SK-N-SH (cell line): ENCODE measurements at regions not wholly inside any gene's neighbourhood (a gene's known extent, or its start where the extent isn't known, plus 50 kb on each side); places are given as distances from the start of the nearest gene placed in this dataset.

ENCODE experiments used
- CTCF ChIA-PET: fragments of 300-600, 350-600 bp; formaldehyde crosslinking; extraction: SDS; loops from one replicate; lab custom pipeline; 2021; lab: Yijun Ruan, JAX
- POLR2A ChIA-PET: fragments of 350-600 bp; sonication (Branson Sonifier 250); formaldehyde crosslinking; extraction: SDS; loops from one replicate; lab custom pipeline; 2020; ENCODE audit warnings: antibody characterized with exemption, inconsistent platforms; lab: Yijun Ruan, JAX
- DNase-seq: peaks from one replicate; pipeline ENCODE4 v3.0.0; 2012
- H2AFZ ChIP-seq: fragments of 200-600 bp; sonication (generic); 2 replicates; pipeline ENCODE4 v1.8.1; 2016; ENCODE audit warnings: antibody characterized with exemption, mild to moderate bottlenecking, low read depth
- H3F3A ChIP-seq: fragments of 200-600 bp; sonication (generic); replicated peaks from 2 replicates; pipeline ENCODE3; 2016; ENCODE audit warnings: antibody characterized with exemption, mild to moderate bottlenecking; ENCODE audit not compliant: insufficient read depth
- H3K27ac ChIP-seq, 2 experiments: fragments of 200-500 bp in 1 of 2; fragments of 200-600 bp in 1 of 2; sonication (Bioruptor generic) in 1 of 2; sonication (generic), shearing (Covaris generic) in 1 of 2; 2 replicates each; pipeline versions ENCODE4 v1.5.1 to v1.6.1; 2014 to 2016; ENCODE audit warnings: low read depth in 2 of 2, inconsistent platforms in 1 of 2, low read length in 1 of 2, mild to moderate bottlenecking in 1 of 2, mixed read lengths in 1 of 2
- H3K27me3 ChIP-seq: fragments of 200-600 bp; sonication (generic), shearing (Covaris generic); 2 replicates; pipeline ENCODE4 v1.6.1; 2016; ENCODE audit warnings: mixed run types; ENCODE audit not compliant: insufficient read depth
- H3K36me3 ChIP-seq, 2 experiments: fragments of 200-500 bp in 1 of 2; fragments of 200-600 bp in 1 of 2; sonication (Bioruptor generic) in 1 of 2; sonication (generic) in 1 of 2; replicated peaks in 1 of 2; 2 replicates each; pipeline versions ENCODE3 to v1.5.1; 2014 to 2016; ENCODE audit warnings: low read length in 1 of 2, mild to moderate bottlenecking in 1 of 2; ENCODE audit not compliant: insufficient read depth in 2 of 2, control insufficient read depth in 1 of 2
- H3K4me1 ChIP-seq, 2 experiments: fragments of 200-500 bp in 1 of 2; fragments of 200-600 bp in 1 of 2; sonication (Bioruptor generic) in 1 of 2; sonication (generic), shearing (Covaris generic) in 1 of 2; 2 replicates each; pipeline versions ENCODE4 v1.5.1 to v1.6.1; 2014 to 2016; ENCODE audit warnings: low read depth in 1 of 2, low read length in 1 of 2, mixed run types in 1 of 2; ENCODE audit not compliant: insufficient read depth in 2 of 2, control insufficient read depth in 1 of 2
- H3K4me2 ChIP-seq: fragments of 200-600 bp; sonication (generic), shearing (Covaris generic); 2 replicates; pipeline ENCODE4 v1.6.1; 2017; ENCODE audit warnings: mixed run types
- H3K4me3 ChIP-seq, 2 experiments: fragments of 200-500 bp in 1 of 2; fragments of 200-600 bp in 1 of 2; sonication (Bioruptor generic) in 1 of 2; sonication (generic), shearing (Covaris generic) in 1 of 2; 2 replicates each; pipeline versions ENCODE4 v1.5.1 to v1.8.1; 2014 to 2016; ENCODE audit warnings: low read depth in 2 of 2, inconsistent platforms in 1 of 2, low read length in 1 of 2, mild to moderate bottlenecking in 1 of 2, mixed read lengths in 1 of 2, moderate library complexity in 1 of 2
- H3K79me2 ChIP-seq: fragments of 200-600 bp; sonication (generic); 2 replicates; pipeline ENCODE4 v1.8.1; 2017; ENCODE audit warnings: mild to moderate bottlenecking; ENCODE audit not compliant: insufficient read depth
- H3K9ac ChIP-seq: fragments of 200-600 bp; sonication (generic); 2 replicates; pipeline ENCODE4 v1.6.1; 2017; ENCODE audit warnings: mixed run types
- H3K9me2 ChIP-seq: fragments of 200-600 bp; sonication (generic); 2 replicates; pipeline ENCODE4 v1.6.1; 2017; ENCODE audit warnings: mixed run types
- H3K9me3 ChIP-seq: fragments of 200-600 bp; sonication (generic); 2 replicates; pipeline ENCODE4 v1.6.1; 2017; ENCODE audit warnings: mixed run types, mild to moderate bottlenecking, moderate library complexity
- H4K20me1 ChIP-seq: fragments of 200-600 bp; sonication (generic); 2 replicates; pipeline ENCODE4 v1.6.1; 2017; ENCODE audit warnings: mild to moderate bottlenecking, mixed run types; ENCODE audit not compliant: insufficient read depth
- EZH2phosphoT487 ChIP-seq: fragments of 200-600 bp; sonication (generic); IDR thresholded peaks from 2 replicates; pipeline ENCODE4 v1.6.1; 2017; ENCODE audit warnings: low read depth, mixed run types, mild to moderate bottlenecking, antibody characterized with exemption, moderate library complexity, borderline replicate concordance
- FOSL2 ChIP-seq: IDR thresholded peaks from 2 replicates; pipeline ENCODE4 v1.4.0; 2012; ENCODE audit warnings: low read depth, mild to moderate bottlenecking, moderate library complexity, borderline replicate concordance
- FOXJ3 ChIP-seq: sonication (generic); formaldehyde crosslinking; IDR thresholded peaks from 2 replicates; pipeline ENCODE4 v1.5.1; 2020; ENCODE audit warnings: mild to moderate bottlenecking, missing genetic modification reagents
- GATA2 ChIP-seq: sonication (generic); formaldehyde crosslinking; IDR thresholded peaks from 2 replicates; pipeline ENCODE4 v1.5.0; 2020; ENCODE audit warnings: mild to moderate bottlenecking, missing genetic modification reagents
- JUND ChIP-seq: IDR thresholded peaks from 2 replicates; pipeline ENCODE4 v1.4.0; 2012
- MAX ChIP-seq: IDR thresholded peaks from 2 replicates; pipeline ENCODE4 v1.4.0; 2012; ENCODE audit warnings: low read depth
- MXI1 ChIP-seq: IDR thresholded peaks from 2 replicates; pipeline ENCODE4 v1.6.1; 2012; ENCODE audit warnings: mild to moderate bottlenecking, low read depth, low read length, improper control_type of control experiment
- NRF1 ChIP-seq: IDR thresholded peaks from 2 replicates; pipeline ENCODE4 v1.6.1; 2012; ENCODE audit warnings: low read depth, mild to moderate bottlenecking, low read length
- PBX3 ChIP-seq: IDR thresholded peaks from 2 replicates; pipeline ENCODE4; 2012
- RAD21 ChIP-seq: IDR thresholded peaks from 2 replicates; pipeline ENCODE4 v1.6.1; 2012; ENCODE audit warnings: mild to moderate bottlenecking, low read length
- RXRA ChIP-seq: IDR thresholded peaks from 2 replicates; pipeline ENCODE4 v1.4.0; 2012; ENCODE audit warnings: low read depth, mild to moderate bottlenecking, borderline replicate concordance
- SMC3 ChIP-seq: IDR thresholded peaks from 2 replicates; pipeline ENCODE4 v1.6.1; 2012; ENCODE audit warnings: low read depth, low read length, improper control_type of control experiment
- TAF1 ChIP-seq: IDR thresholded peaks from 2 replicates; pipeline ENCODE4 v1.6.1; 2012; ENCODE audit warnings: low read depth, mild to moderate bottlenecking, low read length, moderate library complexity, borderline replicate concordance
- YY1 ChIP-seq: IDR thresholded peaks from 2 replicates; pipeline ENCODE4 v1.4.0; 2012; ENCODE audit warnings: low read depth, mild to moderate bottlenecking
- TF ChIP-seq, protein P1 (sequence below): IDR thresholded peaks from 2 replicates; pipeline ENCODE4 v1.6.1; 2012; ENCODE audit warnings: mild to moderate bottlenecking, low read depth, low read length, moderate library complexity
- TF ChIP-seq, protein P2 (sequence below): fragments of 150-350 bp; IDR thresholded peaks from 2 replicates; pipeline ENCODE4 v1.6.1; 2017; ENCODE audit warnings: antibody characterized with exemption, low read length, low read depth, borderline replicate concordance
- TF ChIP-seq, protein P3 (sequence below): fragments of 200-600 bp; sonication (generic); IDR thresholded peaks from 2 replicates; pipeline ENCODE4 v1.6.1; 2017; ENCODE audit warnings: antibody characterized with exemption, mild to moderate bottlenecking, moderate library complexity

DNA sequence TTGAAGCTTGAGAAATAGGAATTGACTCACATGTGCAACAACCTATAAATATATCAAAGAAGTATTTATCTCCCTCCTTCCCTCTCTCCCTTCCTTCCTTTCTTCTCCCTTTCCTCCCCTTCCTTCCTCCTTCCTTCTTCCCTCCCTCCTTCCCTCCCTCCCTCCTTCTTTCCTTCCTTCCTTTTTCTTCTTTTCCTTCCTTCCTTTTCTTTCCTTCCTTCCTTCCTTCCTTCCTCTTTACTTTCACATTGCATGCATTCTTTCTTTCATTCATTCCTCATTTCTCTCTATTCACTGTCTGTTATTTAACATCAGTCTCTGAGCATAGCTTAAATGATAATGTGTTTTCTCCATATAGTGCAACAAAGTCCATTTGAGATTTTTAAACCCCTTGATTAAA, 214.2 kb downstream of the CHRM3 start:
- DNase-seq = no peak
- Histone ChIP-seq H3F3A (no peaks in the 10 kb centered on the region), H4K20me1 (no peaks in the 10 kb centered on the region), H3K9ac (no peak overlapping the region), H3K27me3 (no peaks in the 10 kb centered on the region), H3K4me1 (no peaks in the 10 kb centered on the region; a peak in 1 of 4 replicates), H3K36me3 (no peaks in the 10 kb centered on the region), H2AFZ (no peak overlapping the region), H3K9me3 (no peaks in the 10 kb centered on the region), H3K79me2 (no peaks in the 10 kb centered on the region), H3K4me2 (no peak overlapping the region), H3K9me2 (no peaks in the 10 kb centered on the region), H3K4me3 (no peak overlapping the region), H3K27ac (no peak overlapping the region)
- ChIA-PET CTCF (interaction anchor here (0.9 kb wide), 1 partner anchor 11 kb away, joined by 3 read pairs; no protein-coding TSS in a partner anchor), POLR2A (no interaction called here)
- TF ChIP-seq SMC3 (no peak), FOXJ3 (CRISPR knock-in tag) (no peak), TAF1 (no peak), FOSL2 (no peak)
- TF ChIP-seq, protein P1, sequence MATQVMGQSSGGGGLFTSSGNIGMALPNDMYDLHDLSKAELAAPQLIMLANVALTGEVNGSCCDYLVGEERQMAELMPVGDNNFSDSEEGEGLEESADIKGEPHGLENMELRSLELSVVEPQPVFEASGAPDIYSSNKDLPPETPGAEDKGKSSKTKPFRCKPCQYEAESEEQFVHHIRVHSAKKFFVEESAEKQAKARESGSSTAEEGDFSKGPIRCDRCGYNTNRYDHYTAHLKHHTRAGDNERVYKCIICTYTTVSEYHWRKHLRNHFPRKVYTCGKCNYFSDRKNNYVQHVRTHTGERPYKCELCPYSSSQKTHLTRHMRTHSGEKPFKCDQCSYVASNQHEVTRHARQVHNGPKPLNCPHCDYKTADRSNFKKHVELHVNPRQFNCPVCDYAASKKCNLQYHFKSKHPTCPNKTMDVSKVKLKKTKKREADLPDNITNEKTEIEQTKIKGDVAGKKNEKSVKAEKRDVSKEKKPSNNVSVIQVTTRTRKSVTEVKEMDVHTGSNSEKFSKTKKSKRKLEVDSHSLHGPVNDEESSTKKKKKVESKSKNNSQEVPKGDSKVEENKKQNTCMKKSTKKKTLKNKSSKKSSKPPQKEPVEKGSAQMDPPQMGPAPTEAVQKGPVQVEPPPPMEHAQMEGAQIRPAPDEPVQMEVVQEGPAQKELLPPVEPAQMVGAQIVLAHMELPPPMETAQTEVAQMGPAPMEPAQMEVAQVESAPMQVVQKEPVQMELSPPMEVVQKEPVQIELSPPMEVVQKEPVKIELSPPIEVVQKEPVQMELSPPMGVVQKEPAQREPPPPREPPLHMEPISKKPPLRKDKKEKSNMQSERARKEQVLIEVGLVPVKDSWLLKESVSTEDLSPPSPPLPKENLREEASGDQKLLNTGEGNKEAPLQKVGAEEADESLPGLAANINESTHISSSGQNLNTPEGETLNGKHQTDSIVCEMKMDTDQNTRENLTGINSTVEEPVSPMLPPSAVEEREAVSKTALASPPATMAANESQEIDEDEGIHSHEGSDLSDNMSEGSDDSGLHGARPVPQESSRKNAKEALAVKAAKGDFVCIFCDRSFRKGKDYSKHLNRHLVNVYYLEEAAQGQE = no peak

DNA sequence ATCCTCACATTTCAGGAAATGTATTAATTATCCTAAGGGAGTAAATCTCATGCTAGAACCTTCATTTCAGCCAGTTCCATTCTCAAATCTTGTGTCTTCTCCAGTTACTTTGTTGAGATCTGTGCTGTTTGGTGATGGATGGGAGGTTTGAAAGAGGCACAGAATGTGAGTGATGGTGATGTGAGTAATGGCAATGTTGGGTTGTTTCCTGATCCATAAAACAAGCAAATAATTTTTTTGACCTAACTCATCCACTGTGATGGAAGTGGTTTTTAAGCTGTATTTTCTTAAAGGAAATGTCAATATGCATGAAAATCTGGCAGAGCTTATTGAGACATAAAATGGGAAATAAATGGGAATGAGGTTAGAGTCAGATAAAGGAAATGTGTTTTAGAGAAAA, 214.7 kb downstream of the CHRM3 start:
- H2AFZ ChIP-seq = no peak overlapping the region
- H3K36me3 ChIP-seq = no peaks in the 10 kb centered on the region
- no peaks in the 10 kb centered on the region for H3K79me2 ChIP-seq
- no peaks in the 10 kb centered on the region for H3F3A ChIP-seq
- H3K9me2 ChIP-seq = no peaks in the 10 kb centered on the region
- H3K27ac ChIP-seq = no peak overlapping the region
- no peaks in the 10 kb centered on the region for H3K9me3 ChIP-seq
- no peak overlapping the region for H3K4me3 ChIP-seq
- no peaks in the 10 kb centered on the region for H4K20me1 ChIP-seq
- H3K4me1 ChIP-seq = peaks cover 0 to under 1% of the 10 kb centered on the region in 2 experiments; a peak in 2 of 4 replicates
- no peak for DNase-seq
- POLR2A ChIA-PET = no interaction called here
- H3K27me3 ChIP-seq = no peaks in the 10 kb centered on the region
- no peak overlapping the region for H3K9ac ChIP-seq
- CTCF ChIA-PET = interaction anchor here (0.9 kb wide), 1 partner anchor 11 kb away, joined by 3 read pairs; no protein-coding TSS in a partner anchor
- no peak overlapping the region for H3K4me2 ChIP-seq
- TF ChIP-seq, protein P2, sequence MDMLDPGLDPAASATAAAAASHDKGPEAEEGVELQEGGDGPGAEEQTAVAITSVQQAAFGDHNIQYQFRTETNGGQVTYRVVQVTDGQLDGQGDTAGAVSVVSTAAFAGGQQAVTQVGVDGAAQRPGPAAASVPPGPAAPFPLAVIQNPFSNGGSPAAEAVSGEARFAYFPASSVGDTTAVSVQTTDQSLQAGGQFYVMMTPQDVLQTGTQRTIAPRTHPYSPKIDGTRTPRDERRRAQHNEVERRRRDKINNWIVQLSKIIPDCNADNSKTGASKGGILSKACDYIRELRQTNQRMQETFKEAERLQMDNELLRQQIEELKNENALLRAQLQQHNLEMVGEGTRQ = no peak
- TF ChIP-seq, protein P3, sequence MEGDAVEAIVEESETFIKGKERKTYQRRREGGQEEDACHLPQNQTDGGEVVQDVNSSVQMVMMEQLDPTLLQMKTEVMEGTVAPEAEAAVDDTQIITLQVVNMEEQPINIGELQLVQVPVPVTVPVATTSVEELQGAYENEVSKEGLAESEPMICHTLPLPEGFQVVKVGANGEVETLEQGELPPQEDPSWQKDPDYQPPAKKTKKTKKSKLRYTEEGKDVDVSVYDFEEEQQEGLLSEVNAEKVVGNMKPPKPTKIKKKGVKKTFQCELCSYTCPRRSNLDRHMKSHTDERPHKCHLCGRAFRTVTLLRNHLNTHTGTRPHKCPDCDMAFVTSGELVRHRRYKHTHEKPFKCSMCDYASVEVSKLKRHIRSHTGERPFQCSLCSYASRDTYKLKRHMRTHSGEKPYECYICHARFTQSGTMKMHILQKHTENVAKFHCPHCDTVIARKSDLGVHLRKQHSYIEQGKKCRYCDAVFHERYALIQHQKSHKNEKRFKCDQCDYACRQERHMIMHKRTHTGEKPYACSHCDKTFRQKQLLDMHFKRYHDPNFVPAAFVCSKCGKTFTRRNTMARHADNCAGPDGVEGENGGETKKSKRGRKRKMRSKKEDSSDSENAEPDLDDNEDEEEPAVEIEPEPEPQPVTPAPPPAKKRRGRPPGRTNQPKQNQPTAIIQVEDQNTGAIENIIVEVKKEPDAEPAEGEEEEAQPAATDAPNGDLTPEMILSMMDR = no peak
- TF ChIP-seq MXI1 (no peak), GATA2 (CRISPR knock-in tag) (no peak), MAX (no peak), SMC3 (no peak), JUND (no peak), EZH2phosphoT487 (no peak), RXRA (no peak), YY1 (no peak), RAD21 (no peak), PBX3 (no peak), FOXJ3 (CRISPR knock-in tag) (no peak), NRF1 (no peak)
- TF ChIP-seq, protein P1 = no peak
